GM12873 (cell line): ENCODE measurements at regions not wholly inside any gene's neighbourhood (a gene's known extent, or its start where the extent isn't known, plus 50 kb on each side); places are given as distances from the start of the nearest gene placed in this dataset.

ENCODE experiments used
- CTCF ChIP-seq: IDR thresholded peaks from 2 replicates; pipeline ENCODE4 v1.5.1; 2012; ENCODE audit warnings: low read depth, mild to moderate bottlenecking, moderate library complexity, low read length, control low read depth; ENCODE audit not compliant: insufficient read depth; ENCODE audit errors: missing control alignments

GRCh38 chr5:100641833-100642232 is 106.7 kb downstream of the FAM174A start:
- no peak for TF ChIP-seq CTCF

DNA sequence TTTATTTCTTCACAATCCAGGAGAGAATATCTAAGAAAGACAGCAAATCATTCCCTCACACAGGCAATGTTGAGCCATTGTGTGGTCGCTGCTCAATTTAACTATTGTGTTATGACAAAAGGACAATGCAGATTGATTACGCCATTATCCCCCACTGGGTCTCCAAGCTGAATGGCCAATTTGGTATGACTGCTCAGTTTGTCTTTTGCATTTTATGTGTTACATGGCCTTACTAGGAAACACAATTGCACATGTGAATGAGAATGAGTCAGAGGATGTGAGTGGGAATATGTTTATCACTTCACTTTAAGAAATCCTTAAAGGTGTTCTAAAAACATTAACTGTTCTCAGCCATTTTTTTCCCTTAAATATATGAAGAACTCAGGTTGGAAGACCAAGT is 108.3 kb downstream of the FAM174A start:
- TF ChIP-seq CTCF, result no peak

- no peak for TF ChIP-seq CTCF
Observed at GRCh38 chr5:100644185-100644584, 109.0 kb downstream of the FAM174A start.

GRCh38 chr5:100644776-100645175 is 109.6 kb downstream of the FAM174A start:
- TF ChIP-seq CTCF, result no peak

DNA sequence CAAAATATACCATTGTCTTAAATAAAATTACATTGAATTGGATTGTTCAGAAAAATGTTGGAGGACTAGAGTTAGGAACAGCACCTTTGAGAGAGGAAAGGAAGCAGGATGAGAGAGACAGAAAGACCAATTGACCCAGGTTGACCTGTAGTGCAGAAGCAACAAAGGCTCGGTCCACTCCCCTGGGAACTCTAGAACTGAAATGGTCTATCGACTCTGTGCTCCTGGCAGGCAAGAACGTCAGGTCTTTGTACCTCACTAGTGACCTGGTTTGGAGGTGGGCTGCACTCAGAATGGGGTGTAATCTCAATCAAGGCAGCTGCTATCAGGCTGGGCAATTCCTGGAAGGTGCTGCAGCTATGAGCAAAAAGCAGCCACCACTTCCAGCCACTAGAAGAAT is 110.8 kb downstream of the FAM174A start:
- TF ChIP-seq CTCF, result no peak

DNA sequence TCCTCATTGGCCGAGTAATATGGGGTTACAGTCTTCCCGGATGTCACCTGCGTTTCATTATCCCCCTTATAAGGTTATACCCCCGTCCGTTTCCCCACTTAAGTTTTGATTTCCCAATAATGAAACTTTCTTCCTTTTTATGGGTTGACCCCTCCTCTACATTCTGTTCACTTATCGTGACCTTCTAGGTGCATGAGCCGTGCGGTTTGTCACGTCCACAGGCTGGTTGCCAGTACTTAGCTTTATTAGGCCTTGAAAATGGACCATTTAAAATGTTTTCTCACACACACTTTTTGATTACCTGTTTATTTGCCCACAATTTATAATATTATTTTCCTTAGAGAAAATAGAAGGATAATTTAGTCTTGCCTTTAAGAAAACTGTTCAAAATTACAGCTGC is 111.5 kb downstream of the FAM174A start:
- TF ChIP-seq CTCF, result no peak

DNA sequence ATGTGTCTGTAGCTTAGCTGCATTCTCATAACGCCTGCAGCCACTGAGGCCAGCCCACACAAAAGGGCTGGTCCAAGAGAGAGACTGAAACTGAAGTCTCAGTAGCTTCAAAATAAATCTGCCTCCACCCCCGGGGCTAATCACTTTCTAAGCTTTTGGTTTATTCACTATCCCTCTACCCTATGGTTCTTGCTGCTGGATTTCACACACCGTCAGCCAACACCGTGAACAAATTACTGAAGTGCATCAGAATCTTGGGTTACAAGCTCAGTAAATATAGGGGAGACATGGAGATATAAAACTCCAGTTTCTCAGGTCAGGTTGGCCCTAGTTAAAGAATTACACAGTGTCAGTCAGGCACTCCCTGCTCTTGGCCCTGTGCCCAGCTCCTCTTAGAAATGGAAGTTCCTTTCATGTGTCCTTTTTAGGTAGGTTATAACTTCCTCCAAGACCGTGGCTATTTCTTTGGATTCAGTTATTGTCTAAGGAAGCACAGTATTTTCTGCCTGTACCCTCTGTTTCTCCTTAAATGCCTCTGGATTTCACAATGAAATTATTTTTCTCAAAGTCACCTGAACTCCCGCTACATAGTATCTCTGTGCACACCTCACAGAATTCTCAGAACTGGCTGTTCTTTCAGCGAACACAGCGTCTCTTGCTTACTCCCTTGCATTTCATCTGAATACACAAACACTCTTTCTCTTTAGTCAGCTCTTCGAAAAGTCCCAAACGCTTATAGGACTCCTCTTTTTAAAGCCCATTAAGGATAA is 112.5 kb downstream of the FAM174A start:
- no peak for TF ChIP-seq CTCF
